ENCODE measurements at regions not wholly inside any gene's neighbourhood (a gene's known extent, or its start where the extent isn't known, plus 50 kb on each side); places are given as distances from the start of the nearest gene placed in this dataset.

DNA sequence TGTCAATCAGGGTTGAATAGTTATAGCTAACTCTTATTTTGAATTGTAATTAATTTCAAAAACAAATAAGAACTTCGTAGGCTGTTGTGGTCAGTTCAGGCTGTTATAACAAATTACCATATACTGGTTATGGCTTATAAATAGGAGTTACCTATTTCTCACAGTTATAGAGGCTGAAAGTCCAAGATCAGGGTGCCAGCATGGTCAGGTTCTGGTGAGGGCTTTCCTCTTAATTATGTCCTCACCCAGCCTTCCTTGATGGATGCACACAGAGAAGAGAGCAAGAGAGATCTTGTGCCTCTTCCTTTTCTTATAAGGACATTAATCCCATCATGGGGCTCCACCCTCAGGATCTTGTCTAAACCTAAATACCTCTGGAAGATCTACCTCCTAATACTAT lies 265.9 kb upstream of the SUCLG2 start:
- ATAC-seq (no peak), DNase-seq (no peak)
- Histone ChIP-seq H3K4me3 (no peak overlapping the region), H3K27ac (no peak overlapping the region), H3K27me3 (ENCODE audit: low read depth) (no peaks in the 10 kb centered on the region), H3K36me3 (no peaks in the 10 kb centered on the region), H3K4me1 (no peaks in the 10 kb centered on the region), H3K9me3 (no peaks in the 10 kb centered on the region)
- TF ChIP-seq, protein P1, sequence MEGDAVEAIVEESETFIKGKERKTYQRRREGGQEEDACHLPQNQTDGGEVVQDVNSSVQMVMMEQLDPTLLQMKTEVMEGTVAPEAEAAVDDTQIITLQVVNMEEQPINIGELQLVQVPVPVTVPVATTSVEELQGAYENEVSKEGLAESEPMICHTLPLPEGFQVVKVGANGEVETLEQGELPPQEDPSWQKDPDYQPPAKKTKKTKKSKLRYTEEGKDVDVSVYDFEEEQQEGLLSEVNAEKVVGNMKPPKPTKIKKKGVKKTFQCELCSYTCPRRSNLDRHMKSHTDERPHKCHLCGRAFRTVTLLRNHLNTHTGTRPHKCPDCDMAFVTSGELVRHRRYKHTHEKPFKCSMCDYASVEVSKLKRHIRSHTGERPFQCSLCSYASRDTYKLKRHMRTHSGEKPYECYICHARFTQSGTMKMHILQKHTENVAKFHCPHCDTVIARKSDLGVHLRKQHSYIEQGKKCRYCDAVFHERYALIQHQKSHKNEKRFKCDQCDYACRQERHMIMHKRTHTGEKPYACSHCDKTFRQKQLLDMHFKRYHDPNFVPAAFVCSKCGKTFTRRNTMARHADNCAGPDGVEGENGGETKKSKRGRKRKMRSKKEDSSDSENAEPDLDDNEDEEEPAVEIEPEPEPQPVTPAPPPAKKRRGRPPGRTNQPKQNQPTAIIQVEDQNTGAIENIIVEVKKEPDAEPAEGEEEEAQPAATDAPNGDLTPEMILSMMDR (IDR thresholded peaks at IDR 0.05) = no peak
- intact Hi-C loops (cut with DNase I) = no loop called here

DNA sequence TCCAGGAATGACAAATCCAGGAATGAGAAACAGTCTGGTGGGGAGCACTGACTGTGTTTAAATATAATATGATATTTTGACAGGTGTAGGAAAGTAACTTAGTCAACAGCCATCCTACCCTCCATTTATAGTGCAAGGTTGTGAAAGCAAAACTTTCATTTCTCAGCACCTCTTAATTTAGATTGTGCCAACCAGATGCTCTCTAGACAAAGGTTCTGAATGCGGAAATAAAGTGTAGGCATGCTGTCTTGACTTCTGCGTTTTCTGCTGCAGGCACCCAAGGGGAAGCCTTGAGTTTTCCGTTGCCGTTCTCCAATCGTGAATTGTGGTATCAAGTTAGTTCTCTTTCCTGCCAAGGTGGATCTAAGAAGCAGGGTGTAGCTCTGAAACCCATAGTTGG lies 261.9 kb upstream of the SUCLG2 start:
- no peaks in the 10 kb centered on the region for H3K9me3 ChIP-seq
- intact Hi-C loops (cut with DNase I) = no loop called here

DNA sequence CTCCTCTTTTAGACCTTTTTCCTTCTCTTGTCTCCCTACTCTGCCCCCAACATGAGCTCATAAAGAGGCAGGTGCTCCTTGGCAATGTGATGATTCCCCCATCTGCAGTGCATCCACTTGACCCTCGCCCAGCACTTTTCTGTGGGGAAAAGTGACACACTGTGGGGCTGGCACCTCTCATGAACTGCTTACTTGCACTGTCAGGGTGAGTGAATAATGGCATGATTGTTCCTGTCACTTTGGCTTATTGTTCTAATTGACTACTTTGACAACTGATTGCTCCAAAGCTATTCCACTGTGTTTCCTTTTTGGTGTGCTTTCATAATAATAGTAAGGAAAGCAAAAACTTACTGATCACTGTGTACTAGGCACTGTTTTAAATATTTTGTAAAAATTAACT lies 253.3 kb upstream of the SUCLG2 start:
- Histone ChIP-seq H3K27ac (no peak overlapping the region), H3K4me3 (no peak overlapping the region), H3K9me3 (no peaks in the 10 kb centered on the region), H3K36me3 (no peaks in the 10 kb centered on the region), H3K27me3 (ENCODE audit: low read depth) (no peaks in the 10 kb centered on the region), H3K4me1 (no peaks in the 10 kb centered on the region)
- DNase-seq (no peak), ATAC-seq (no peak)
- intact Hi-C loops (cut with DNase I) = no loop called here
- TF ChIP-seq, protein P1 (IDR thresholded peaks at IDR 0.05) = no peak

More for the DNA sequence above, 261.9 kb upstream of the SUCLG2 start:
- Histone ChIP-seq H3K4me3 (no peak overlapping the region), H3K27ac (no peak overlapping the region), H3K27me3 (ENCODE audit: low read depth) (no peaks in the 10 kb centered on the region), H3K4me1 (no peaks in the 10 kb centered on the region), H3K36me3 (no peaks in the 10 kb centered on the region)
- ATAC-seq (no peak), DNase-seq (no peak)
- TF ChIP-seq, protein P1 (IDR thresholded peaks at IDR 0.05) = no peak

DNA sequence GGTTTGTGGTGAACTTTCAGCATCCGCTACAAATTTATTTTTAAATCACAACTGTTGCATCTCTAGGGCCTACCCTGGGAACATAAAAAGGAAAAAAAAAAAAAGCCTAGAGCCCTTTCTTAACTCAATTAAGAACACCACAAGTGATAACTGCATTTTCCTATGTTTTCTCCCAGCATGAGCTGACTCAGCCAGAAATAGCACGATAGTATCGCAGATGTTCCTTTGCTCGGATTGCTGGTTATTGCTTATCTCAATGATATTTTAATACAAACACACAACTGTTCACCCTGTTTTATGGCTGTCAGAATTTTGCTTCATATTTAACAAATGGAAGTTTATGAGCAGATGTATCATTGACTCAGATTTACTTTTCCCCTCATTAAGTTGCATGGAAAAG lies 251.8 kb upstream of the SUCLG2 start:
- no peak for DNase-seq
- TF ChIP-seq, protein P1 (IDR thresholded peaks at IDR 0.05) = no peak
- H3K27me3 ChIP-seq (ENCODE audit: low read depth) = no peaks in the 10 kb centered on the region
- H3K36me3 ChIP-seq = no peaks in the 10 kb centered on the region
- H3K27ac ChIP-seq = no peak overlapping the region
- no peak overlapping the region for H3K4me3 ChIP-seq
- H3K9me3 ChIP-seq = no peaks in the 10 kb centered on the region
- H3K4me1 ChIP-seq = no peaks in the 10 kb centered on the region
- no peak for ATAC-seq
- intact Hi-C loops (cut with DNase I) = no loop called here

DNA sequence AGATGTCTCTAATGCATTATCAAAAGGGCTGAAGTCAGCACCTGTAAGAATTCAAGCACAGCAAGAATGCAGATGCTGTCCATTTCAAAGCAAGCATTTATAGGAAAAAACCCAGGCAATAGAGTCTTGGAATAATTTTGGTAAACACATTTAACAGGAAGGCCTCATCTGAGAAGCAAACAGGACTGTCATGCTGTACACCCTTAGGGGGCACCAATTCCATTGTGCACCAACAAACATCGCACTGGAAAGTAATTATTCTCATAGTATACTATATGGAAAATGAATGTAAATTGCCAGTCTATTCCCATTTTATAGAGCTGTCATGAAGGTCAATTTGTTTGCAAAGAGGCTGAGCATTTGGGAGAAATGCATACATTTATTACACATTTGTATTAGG lies 247.3 kb upstream of the SUCLG2 start:
- ATAC-seq = no peak
- H3K36me3 ChIP-seq = no peaks in the 10 kb centered on the region
- H3K4me3 ChIP-seq = no peak overlapping the region
- H3K4me1 ChIP-seq = no peaks in the 10 kb centered on the region
- TF ChIP-seq, protein P1 (IDR thresholded peaks at IDR 0.05) = peak; percentile 27
- no peaks in the 10 kb centered on the region for H3K9me3 ChIP-seq
- DNase-seq = no peak
- intact Hi-C loops (cut with DNase I) = no loop called here
- no peaks in the 10 kb centered on the region for H3K27me3 ChIP-seq (ENCODE audit: low read depth)
- H3K27ac ChIP-seq = no peak overlapping the region

DNA sequence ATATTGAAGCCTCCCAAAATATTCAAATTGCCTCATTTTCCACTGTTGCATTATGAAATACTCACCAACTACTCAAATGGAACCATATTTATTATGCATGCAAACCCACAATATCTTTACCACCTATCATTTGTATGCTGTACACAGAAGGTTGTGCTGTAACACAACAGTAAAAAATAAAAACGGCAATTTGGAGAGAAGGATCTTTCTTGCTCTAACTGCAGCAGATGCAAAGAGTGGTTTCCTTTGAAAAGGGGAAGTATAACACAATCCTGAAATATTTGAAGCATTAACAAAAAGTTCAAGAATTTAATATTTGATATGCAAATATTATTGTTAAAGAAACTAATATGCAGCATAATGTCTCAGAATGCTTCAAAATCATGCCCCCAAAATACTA lies 244.5 kb upstream of the SUCLG2 start:
- TF ChIP-seq, protein P1 (IDR thresholded peaks at IDR 0.05) = no peak
- H3K9me3 ChIP-seq = no peaks in the 10 kb centered on the region
- intact Hi-C loops (cut with DNase I) = no loop called here

More for the DNA sequence above, 244.5 kb upstream of the SUCLG2 start:
- ATAC-seq = no peak
- H3K27ac ChIP-seq = no peak overlapping the region
- no peak for DNase-seq
- H3K4me1 ChIP-seq = no peaks in the 10 kb centered on the region
- no peaks in the 10 kb centered on the region for H3K27me3 ChIP-seq (ENCODE audit: low read depth)
- H3K4me3 ChIP-seq = no peak overlapping the region
- H3K36me3 ChIP-seq = no peaks in the 10 kb centered on the region

All from lower lobe of right lung (tissue), 2 donors.